D341Med (cell line): ENCODE measurements at regions not wholly inside any gene's neighbourhood (a gene's known extent, or its start where the extent isn't known, plus 50 kb on each side); places are given as distances from the start of the nearest gene placed in this dataset.
A peak's percentile ranks its signal among the peaks of the same experiment; 100 is the strongest.

Experiments used
- DNase-seq: peaks from one replicate; pipeline ENCODE4 v3.0.0; 2012; ENCODE audit warnings: low spot score

- no peak for DNase-seq
Observed at GRCh38 chr20:7415427-7415826, 524.8 kb downstream of the HAO1 start.

GRCh38 chr20:7416382-7416781 lies 523.9 kb downstream of the HAO1 start:
- DNase-seq = no peak

- no peak for DNase-seq
Observed at GRCh38 chr20:7420345-7420744, 519.9 kb downstream of the HAO1 start.

GRCh38 chr20:7426890-7427496 lies 513.3 kb downstream of the HAO1 start:
- DNase-seq = no peak

- no peak for DNase-seq
Observed at GRCh38 chr20:7428946-7429345, 511.3 kb downstream of the HAO1 start.

GRCh38 chr20:7432612-7433011 lies 507.6 kb downstream of the HAO1 start:
- DNase-seq = no peak

GRCh38 chr20:7437311-7437710 lies 502.9 kb downstream of the HAO1 start:
- no peak for DNase-seq

- no peak for DNase-seq
Observed at GRCh38 chr20:7449269-7449668, 491.0 kb downstream of the HAO1 start.

- no peak for DNase-seq
Observed at GRCh38 chr20:7452890-7453289, 487.4 kb downstream of the HAO1 start.

- DNase-seq = no peak
Observed at GRCh38 chr20:7454047-7454446, 486.2 kb downstream of the HAO1 start.

GRCh38 chr20:7458459-7458858 lies 481.8 kb downstream of the HAO1 start:
- no peak for DNase-seq

GRCh38 chr20:7459083-7459482 lies 481.2 kb downstream of the HAO1 start:
- no peak for DNase-seq

- no peak for DNase-seq
Observed at GRCh38 chr20:7463290-7463689, 477.0 kb downstream of the HAO1 start.

- no peak for DNase-seq
Observed at GRCh38 chr20:7470912-7471311, 469.3 kb downstream of the HAO1 start.

- DNase-seq = no peak
Observed at GRCh38 chr20:7490288-7490687, 450.0 kb downstream of the HAO1 start.

- no peak for DNase-seq
Observed at GRCh38 chr20:7492257-7492656, 448.0 kb downstream of the HAO1 start.

- DNase-seq = no peak
Observed at GRCh38 chr20:7493311-7493710, 446.9 kb downstream of the HAO1 start.

GRCh38 chr20:7496394-7496991 lies 443.8 kb downstream of the HAO1 start:
- DNase-seq = no peak

- DNase-seq = no peak
Observed at GRCh38 chr20:7497985-7498384, 442.3 kb downstream of the HAO1 start.

- DNase-seq = no peak
Observed at GRCh38 chr20:7499201-7499600, 441.1 kb downstream of the HAO1 start.

- no peak for DNase-seq
Observed at GRCh38 chr20:7500231-7500663, 440.0 kb downstream of the HAO1 start.

- no peak for DNase-seq
Observed at GRCh38 chr20:7503501-7503900, 436.8 kb downstream of the HAO1 start.

GRCh38 chr20:7505152-7505834 lies 435.0 kb downstream of the HAO1 start:
- DNase-seq = peak; percentile 42

- DNase-seq = no peak
Observed at GRCh38 chr20:7505835-7506221, 434.4 kb downstream of the HAO1 start.
